ENCODE measurements at regions not wholly inside any gene's neighbourhood (a gene's known extent, or its start where the extent isn't known, plus 50 kb on each side); places are given as distances from the start of the nearest gene placed in this dataset.
"Not testable (repeated sequence)": the region's sequence is repeated elsewhere in the genome, so short reads cannot be mapped to it uniquely, and the experiment has no call there.

- DNase-seq, result no peak
Measured at GRCh38 chr5:116911074-116911473, 336.5 kb upstream of the SEMA6A start.

DNA sequence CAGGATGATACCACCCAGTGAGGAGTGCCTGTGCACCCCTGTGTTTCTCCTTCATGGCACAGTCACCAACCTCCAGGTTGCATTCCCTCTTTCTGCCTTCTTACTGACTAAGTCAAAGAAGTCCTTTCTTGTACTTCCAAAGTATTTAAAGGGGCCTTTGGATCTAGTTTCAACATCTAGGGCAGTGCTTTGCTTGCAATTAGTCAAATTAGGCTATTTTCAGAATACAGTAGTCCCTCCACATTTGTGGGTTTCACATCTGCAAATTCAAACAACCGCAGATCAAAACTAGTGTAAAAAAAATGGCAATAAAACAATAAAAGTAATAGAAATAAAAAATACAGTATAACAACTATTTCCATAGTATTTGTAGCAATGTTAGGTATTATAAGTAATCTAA, 333.9 kb upstream of the SEMA6A start:
- DNase-seq, result no peak

GRCh38 chr5:116905885-116906284, 331.3 kb upstream of the SEMA6A start:
- no peak for DNase-seq

- DNase-seq, result no peak
Measured at GRCh38 chr5:116900793-116901192, 326.2 kb upstream of the SEMA6A start.

DNA sequence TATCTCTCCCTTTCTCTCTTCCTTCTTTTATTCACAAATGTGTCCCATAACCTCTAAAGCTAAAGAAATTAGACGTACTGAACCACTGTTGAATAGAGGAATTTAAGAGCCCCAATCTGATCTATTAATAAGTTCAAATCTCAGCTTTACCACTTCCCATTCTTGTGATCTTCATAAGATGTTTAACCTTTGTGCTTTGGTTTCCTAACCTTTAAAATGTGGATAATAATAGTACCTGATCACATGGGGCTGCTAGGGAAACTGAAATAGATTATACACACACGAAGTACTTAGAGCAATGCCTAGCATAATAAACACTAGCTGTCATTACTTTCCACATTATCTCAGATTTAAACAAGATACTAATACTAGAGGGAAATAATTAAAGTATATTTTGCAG, 324.3 kb upstream of the SEMA6A start:
- DNase-seq, result no peak

GRCh38 chr5:116897291-116897690, 322.7 kb upstream of the SEMA6A start:
- DNase-seq, result no peak

- no peak for DNase-seq
Measured at GRCh38 chr5:116896001-116896400, 321.4 kb upstream of the SEMA6A start.

- no peak for DNase-seq
Measured at GRCh38 chr5:116892993-116893392, 318.4 kb upstream of the SEMA6A start.

DNA sequence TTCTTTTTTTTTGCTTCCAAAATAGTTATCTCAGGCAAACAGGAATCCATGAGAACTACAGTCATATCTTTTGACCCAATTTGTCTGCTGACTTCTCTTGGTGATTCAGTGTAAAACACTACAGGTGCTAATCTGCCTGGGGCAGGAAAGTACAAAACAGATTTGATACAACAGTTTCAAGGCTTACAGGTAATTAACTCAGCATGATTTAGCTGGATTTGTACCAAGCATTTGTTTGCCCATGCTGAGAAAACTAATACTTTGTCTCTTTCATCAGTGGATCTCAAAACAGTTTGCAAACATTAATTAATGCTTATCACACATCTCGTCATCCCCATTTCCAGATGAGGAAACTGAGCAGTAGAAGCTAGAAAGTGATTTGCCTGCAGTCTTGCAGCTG, 312.5 kb upstream of the SEMA6A start:
- DNase-seq, result no peak

GRCh38 chr5:116885825-116886224, 311.2 kb upstream of the SEMA6A start:
- no peak for DNase-seq

DNA sequence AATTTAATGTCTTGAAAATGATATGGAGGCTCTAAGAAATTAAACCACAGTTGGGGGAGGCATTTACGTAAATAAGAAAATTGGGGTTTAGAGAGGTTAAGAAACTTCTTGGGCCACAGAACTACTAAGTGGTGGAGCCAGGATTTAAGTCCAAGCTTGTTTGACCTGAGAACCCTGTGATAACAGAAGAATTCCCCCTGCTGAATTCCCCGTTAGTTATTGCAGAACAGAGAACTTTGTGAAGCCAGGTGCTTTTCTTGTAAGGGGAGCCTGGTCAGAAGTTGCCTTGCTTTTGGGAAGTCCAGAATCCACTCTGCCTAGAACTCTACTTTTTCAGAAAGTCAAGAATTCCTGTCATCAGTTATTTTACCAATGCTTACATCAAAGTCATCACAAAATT, 309.3 kb upstream of the SEMA6A start:
- DNase-seq, result no peak

DNA sequence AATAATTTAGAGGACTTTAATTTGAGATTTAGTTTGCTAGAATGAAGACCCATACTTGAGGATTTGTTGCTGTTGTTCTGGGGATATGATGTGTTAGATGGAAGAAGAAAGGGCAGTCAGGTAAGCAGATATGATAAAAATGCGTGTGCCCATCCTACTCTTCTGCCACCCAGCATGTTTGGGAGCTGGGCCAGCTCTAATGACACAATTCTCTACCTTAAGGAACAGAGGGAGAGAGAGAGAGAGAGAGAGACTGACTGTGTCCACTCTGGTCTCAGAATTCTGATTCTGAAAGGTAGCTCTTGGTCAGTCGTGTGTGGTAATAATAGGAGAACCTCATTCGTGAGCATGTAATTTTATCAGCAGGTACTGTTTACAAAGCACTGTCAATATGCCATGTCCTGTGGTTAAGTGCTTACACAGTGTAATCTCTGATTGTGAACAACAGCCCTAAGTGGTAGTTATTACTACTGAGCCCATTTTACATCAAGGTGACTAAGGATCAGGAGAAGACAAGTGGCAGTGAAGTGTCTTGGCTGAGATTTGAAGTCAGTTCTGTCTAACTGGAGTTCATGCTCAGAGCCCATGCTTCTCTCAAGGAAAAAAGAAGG, 307.4 kb upstream of the SEMA6A start:
- no peak for DNase-seq

DNA sequence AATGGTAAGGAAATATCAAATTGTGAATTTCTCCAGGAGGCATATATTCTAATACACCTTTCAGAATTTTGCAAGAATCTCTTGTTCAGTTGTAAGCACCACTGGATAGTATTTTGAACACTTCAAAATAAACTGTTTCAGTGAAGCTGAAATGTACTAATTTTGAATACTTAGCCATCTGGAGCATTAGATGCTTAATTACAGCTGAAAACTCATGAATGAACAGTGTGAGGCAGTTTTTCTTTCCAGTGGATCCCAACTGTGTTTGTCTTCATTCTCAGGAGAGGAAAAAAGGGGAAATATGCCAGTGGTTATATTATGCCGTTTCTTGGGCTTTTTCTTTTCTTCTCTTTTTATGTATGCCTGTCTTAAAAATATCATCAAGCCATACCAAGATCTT, 306.0 kb upstream of the SEMA6A start:
- DNase-seq, result no peak

- DNase-seq, result no peak
Measured at GRCh38 chr5:116880150-116880549, 305.5 kb upstream of the SEMA6A start.

DNA sequence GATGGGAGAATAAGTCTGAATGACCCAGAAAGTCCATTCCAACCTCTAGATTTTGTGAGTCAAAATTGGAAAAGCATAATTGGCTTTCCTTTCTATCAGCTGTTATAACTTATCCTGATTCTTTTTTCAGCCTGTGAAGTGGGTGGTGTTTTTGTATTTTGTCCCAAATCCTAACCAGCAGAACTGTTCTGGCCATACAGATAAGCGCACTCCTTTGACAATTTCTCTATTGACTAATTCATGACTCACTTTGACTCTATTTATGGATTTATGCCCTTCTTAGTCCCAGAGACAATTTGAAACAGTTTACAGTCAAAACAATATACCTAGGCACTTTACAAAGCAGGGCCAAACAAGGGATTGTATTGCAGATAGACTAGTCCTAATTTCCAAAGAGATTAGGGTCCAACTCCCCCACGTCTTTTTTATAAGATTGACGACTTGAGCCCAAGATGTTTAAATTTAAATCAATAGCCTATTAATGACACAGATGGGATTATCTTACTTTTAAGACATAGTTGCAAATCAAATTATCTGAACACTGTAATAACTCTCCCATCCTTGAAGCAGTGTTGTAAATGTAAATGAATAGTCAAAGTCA, 301.7 kb upstream of the SEMA6A start:
- no peak for DNase-seq

GRCh38 chr5:116872986-116873385, 298.4 kb upstream of the SEMA6A start:
- no peak for DNase-seq

GRCh38 chr5:116872486-116872885, 297.9 kb upstream of the SEMA6A start:
- no peak for DNase-seq

GRCh38 chr5:116867825-116868224, 293.2 kb upstream of the SEMA6A start:
- not testable (repeated sequence) for DNase-seq

- DNase-seq, result no peak
Measured at GRCh38 chr5:116865651-116866050, 291.0 kb upstream of the SEMA6A start.

GRCh38 chr5:116864838-116865190, 290.2 kb upstream of the SEMA6A start:
- no peak for DNase-seq

- DNase-seq, result peak; percentile 80
Measured at GRCh38 chr5:116864157-116864837, 289.7 kb upstream of the SEMA6A start.

GRCh38 chr5:116862632-116863455, 288.2 kb upstream of the SEMA6A start:
- DNase-seq, result no peak

DNA sequence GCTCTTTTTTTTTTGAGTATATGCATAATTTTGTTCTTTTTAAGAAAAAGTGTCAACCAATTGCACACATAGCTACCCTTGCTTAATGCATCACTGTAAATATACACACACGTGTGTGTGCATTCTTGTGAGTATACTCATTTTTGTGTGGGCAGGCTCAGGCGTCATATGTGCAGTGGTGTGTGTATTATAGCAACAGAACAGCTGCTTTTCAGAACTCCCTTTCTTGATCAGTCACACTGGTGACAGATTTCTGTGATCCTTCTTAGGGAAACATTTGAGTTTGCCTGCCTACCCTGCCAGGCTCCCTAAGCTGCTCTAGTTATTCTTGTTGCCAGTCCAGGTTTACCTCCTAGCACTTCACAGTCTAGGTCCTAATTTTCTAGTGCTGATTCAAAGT, 287.0 kb upstream of the SEMA6A start:
- DNase-seq, result no peak

DNA sequence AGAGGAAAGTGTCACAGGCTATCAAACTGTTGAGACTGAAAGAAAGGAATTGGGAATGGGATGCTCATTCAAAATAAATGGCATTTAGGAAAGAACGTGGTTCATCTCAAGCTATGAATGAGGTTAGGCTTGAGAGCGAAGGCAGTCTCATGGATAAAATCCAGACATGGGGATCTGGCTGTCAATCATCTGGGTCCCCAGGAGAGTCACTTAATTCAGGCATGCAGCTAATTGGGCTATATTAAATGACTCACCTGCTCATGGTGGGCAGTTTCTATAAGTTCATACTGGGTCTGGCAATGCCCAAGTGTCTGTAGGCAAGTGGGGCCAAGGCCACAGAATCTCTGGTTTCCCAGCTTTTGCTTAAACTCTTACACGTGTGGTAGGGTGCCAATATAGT, 286.5 kb upstream of the SEMA6A start:
- no peak for DNase-seq
